GM12878 (cell line): ENCODE measurements at regions not wholly inside any gene's neighbourhood (a gene's known extent, or its start where the extent isn't known, plus 50 kb on each side); places are given as distances from the start of the nearest gene placed in this dataset.
A peak's percentile ranks its signal among the peaks of the same experiment; 100 is the strongest.

Source experiments
- ATAC-seq: fragments of 200-7000 bp; cut with Tn5 transposase; 3 replicates; pipeline ENCODE4 v1.9.1; 2020; ENCODE audit warnings: mild to moderate bottlenecking, moderate library complexity
- BruUV-seq: library from RNA; stranded (reverse); fragments of 400-500 nt; replicated peaks from 2 replicates; lab custom pipeline; 2021; lab: Mats Ljungman, UMichigan
- CTCF ChIA-PET: fragments of 300-600 bp; sonication (Branson Sonifier 250); formaldehyde crosslinking; extraction: SDS; loops from one replicate; lab custom pipeline; 2021; ENCODE audit warnings: inconsistent platforms; lab: Yijun Ruan, JAX
- POLR2A ChIA-PET: fragments of 350-600 bp; formaldehyde crosslinking; extraction: SDS; loops from one replicate; lab custom pipeline; 2021; ENCODE audit warnings: inconsistent platforms; lab: Charles Lee
- RAD21 ChIA-PET: fragments of 300-600 bp; sonication (Branson Sonifier 250); formaldehyde crosslinking; loops from one replicate; lab custom pipeline; 2023; ENCODE audit warnings: antibody characterized with exemption; ENCODE audit not compliant: unreplicated experiment; lab: Charles Lee
- SMC1A ChIA-PET: fragments of 300-600 bp; sonication (Branson Sonifier 250); formaldehyde crosslinking; loops from one replicate; lab custom pipeline; 2023; ENCODE audit not compliant: unreplicated experiment, uncharacterized antibody; lab: Charles Lee
- DNase-seq: peaks from one replicate; pipeline ENCODE4 v3.0.0-alpha.2; 2011; ENCODE audit warnings: low read depth, low spot score
- FAIRE-seq: peaks from 3 replicates; lab custom pipeline; 2011; peaks lifted over from hg19 to GRCh38; lab: Jason Lieb, UNC
- H2AFZ ChIP-seq: 2 replicates; pipeline ENCODE4 v1.6.0; 2011; ENCODE audit warnings: low read depth, low read length, control low read depth; ENCODE audit not compliant: control insufficient read depth
- H3K27ac ChIP-seq: 2 replicates; pipeline ENCODE4 v1.5.1; 2011; ENCODE audit warnings: control low read depth; ENCODE audit not compliant: control insufficient read depth, insufficient read depth
- H3K27me3 ChIP-seq, 2 experiments: replicated peaks in 1 of 2; 2 replicates each; pipeline versions ENCODE4 v1.6.0 to v1.6.1; 2011; ENCODE audit warnings: low read length in 1 of 2; ENCODE audit not compliant: control insufficient read depth in 2 of 2, insufficient read depth in 2 of 2
- H3K36me3 ChIP-seq, 2 experiments: 2 replicates each; pipeline ENCODE4 v1.5.1; 2011; ENCODE audit warnings: low read length in 1 of 2; ENCODE audit not compliant: control insufficient read depth in 2 of 2, insufficient read depth in 2 of 2
- H3K4me1 ChIP-seq: 2 replicates; pipeline ENCODE4 v1.6.1; 2011; ENCODE audit warnings: mild to moderate bottlenecking, low read length, moderate library complexity, mixed read lengths; ENCODE audit not compliant: control insufficient read depth, insufficient read depth
- H3K4me2 ChIP-seq: 2 replicates; pipeline ENCODE4 v1.6.0; 2011; ENCODE audit warnings: control low read depth; ENCODE audit not compliant: control insufficient read depth, insufficient read depth
- H3K4me3 ChIP-seq: fragments of 200-600 bp; sonication (generic); 2 replicates; pipeline ENCODE4 v1.5.1; 2016
- H3K79me2 ChIP-seq: 2 replicates; pipeline ENCODE4 v1.6.0; 2011; ENCODE audit warnings: low read length; ENCODE audit not compliant: control insufficient read depth, insufficient read depth
- H3K9ac ChIP-seq: 2 replicates; pipeline ENCODE4 v1.8.0; 2011; ENCODE audit warnings: low read length, control low read depth, mixed read lengths; ENCODE audit not compliant: control insufficient read depth, insufficient read depth
- H3K9me3 ChIP-seq: replicated peaks from 3 replicates; pipeline ENCODE4 v1.5.1; 2011; ENCODE audit warnings: mild to moderate bottlenecking, low read length; ENCODE audit not compliant: control insufficient read depth, insufficient read depth
- H4K20me1 ChIP-seq: 2 replicates; pipeline ENCODE4 v1.6.0; 2011; ENCODE audit not compliant: control insufficient read depth, insufficient read depth
- CBX5 ChIP-seq: sonication (generic); IDR thresholded peaks from 2 replicates; pipeline ENCODE4 v1.6.1; 2016; ENCODE audit warnings: low read depth, moderate library complexity, mild to moderate bottlenecking, inconsistent platforms
- CEBPZ ChIP-seq: fragments of 150-350 bp; IDR thresholded peaks from 2 replicates; pipeline ENCODE4 v1.6.1; 2016; ENCODE audit warnings: low read depth, low read length
- CHD4 ChIP-seq: fragments of 200-600 bp; sonication (generic); IDR thresholded peaks from 2 replicates; pipeline ENCODE4 v1.6.1; 2016; ENCODE audit warnings: mild to moderate bottlenecking
- ESRRA ChIP-seq: IDR thresholded peaks from 2 replicates; pipeline ENCODE4 v1.6.1; 2012; ENCODE audit warnings: mild to moderate bottlenecking, low read length, improper control_type of control experiment
- FOS ChIP-seq: IDR thresholded peaks from 3 replicates; pipeline ENCODE4 v1.6.1; 2011; ENCODE audit warnings: borderline replicate concordance; ENCODE audit not compliant: insufficient read length; ENCODE audit errors: extremely low read depth
- HDAC2 ChIP-seq: fragments of 200-600 bp; sonication (generic); IDR thresholded peaks from 2 replicates; pipeline ENCODE4 v1.6.1; 2017
- IRF3 ChIP-seq: fragments of 450-650 bp; IDR thresholded peaks from 2 replicates; pipeline ENCODE4 v1.6.1; 2014; ENCODE audit warnings: mild to moderate bottlenecking
- KLF5 ChIP-seq: fragments of 450-650 bp; IDR thresholded peaks from 2 replicates; pipeline ENCODE4 v1.6.1; 2014; ENCODE audit warnings: mild to moderate bottlenecking; ENCODE audit not compliant: partially characterized antibody
- MTA3 ChIP-seq: IDR thresholded peaks from 2 replicates; pipeline ENCODE4 v1.6.1; 2012; ENCODE audit warnings: low read length, inconsistent platforms, borderline replicate concordance
- PML ChIP-seq: IDR thresholded peaks from 2 replicates; pipeline ENCODE4 v1.6.1; 2012; ENCODE audit warnings: low read length, inconsistent platforms
- RELA ChIP-seq: fragments of 450-650 bp; IDR thresholded peaks from 2 replicates; pipeline ENCODE4 v1.8.0; 2014; ENCODE audit warnings: borderline replicate concordance; ENCODE audit not compliant: partially characterized antibody
- SIX5 ChIP-seq: IDR thresholded peaks from 2 replicates; pipeline ENCODE4 v1.6.1; 2011; ENCODE audit warnings: mild to moderate bottlenecking, low read depth, low read length, moderate library complexity; ENCODE audit not compliant: severe bottlenecking
- SPI1 ChIP-seq: IDR thresholded peaks from 2 replicates; pipeline ENCODE4 v1.6.1; 2011; ENCODE audit warnings: low read depth, mild to moderate bottlenecking, low read length, moderate library complexity, borderline replicate concordance; ENCODE audit not compliant: insufficient read depth
- STAT1 ChIP-seq: fragments of 450-650 bp; conservative IDR thresholded peaks from 2 replicates; pipeline ENCODE4 v1.6.1; 2014; ENCODE audit warnings: antibody characterized with exemption, mild to moderate bottlenecking
- TCF3 ChIP-seq: IDR thresholded peaks from 2 replicates; pipeline ENCODE4 v1.6.1; 2012; ENCODE audit warnings: low read depth, mild to moderate bottlenecking, low read length, borderline replicate concordance; ENCODE audit not compliant: insufficient read depth
- YBX1 ChIP-seq: fragments of 450-650 bp; IDR thresholded peaks from 2 replicates; pipeline ENCODE4 v1.6.1; 2016; ENCODE audit warnings: antibody characterized with exemption
- WGBS: methylation state at CpG from one replicate; pipeline ENCODE4 v1.1.6; 2016; ENCODE audit warnings: low lambda C conversion rate; ENCODE audit not compliant: insufficient replicate concordance, insufficient coverage; ENCODE audit errors: missing lambda C conversion rate; 5-methylcytosine and 5-hydroxymethylcytosine counted together
- in situ Hi-C: fragments of 300-500 bp; cut with MboI; formaldehyde crosslinking; loops from 9 replicates; pipeline ENCODE4 v1.14.3; 2018; ENCODE audit warnings: mixed read lengths
- intact Hi-C: fragments of 100-400 bp; cut with micrococcal nuclease; formaldehyde crosslinking; loops from one replicate; pipeline ENCODE4 v1.14.2; 2022; ENCODE audit not compliant: unreplicated experiment

- H3K9ac ChIP-seq: no peak overlapping the region
- H4K20me1 ChIP-seq: no peaks in the 10 kb centered on the region
- no peak overlapping the region for H3K4me3 ChIP-seq
- ATAC-seq (peak; percentile 84), DNase-seq (no peak), FAIRE-seq (no peak)
- in situ Hi-C loops (no loop called here), intact Hi-C loops (no loop called here)
- H3K36me3 ChIP-seq: no peaks in the 10 kb centered on the region
- no peaks in the 10 kb centered on the region for H3K4me1 ChIP-seq
- H3K9me3 ChIP-seq: no peaks in the 10 kb centered on the region
- H3K27ac ChIP-seq: no peak overlapping the region
- CTCF ChIA-PET: interaction anchor here (0.8 to 6.0 kb wide), 4 partner anchors 9 to 396 kb away, joined by 3 to 40 read pairs (median 4); no protein-coding TSS in a partner anchor
- no peaks in the 10 kb centered on the region for H3K79me2 ChIP-seq
- 18% methylated on average over 2 of the region's 2 CpGs for WGBS
- BruUV-seq: no TSS peak
- POLR2A ChIA-PET: no interaction called here
- RAD21 ChIA-PET: interaction anchor here (2.5 kb wide), 1 partner anchor 395 kb away, joined by 7 read pairs; no protein-coding TSS in a partner anchor
- SMC1A ChIA-PET: interaction anchor here (0.5 to 2.1 kb wide), 4 partner anchors 8 to 1230 kb away, joined by 3 to 7 read pairs (median 4); no protein-coding TSS in a partner anchor
- no peaks in the 10 kb centered on the region for H3K27me3 ChIP-seq
- TF ChIP-seq ESRRA: no peak
- TF ChIP-seq KLF5: no peak
- TF ChIP-seq YBX1: no peak
- no peak for TF ChIP-seq SPI1
- no peak for TF ChIP-seq SIX5
- TF ChIP-seq TCF3: no peak
- TF ChIP-seq MTA3: no peak
- no peak for TF ChIP-seq RELA
- no peak overlapping the region for H3K4me2 ChIP-seq
- H2AFZ ChIP-seq: no peak overlapping the region
Measured at GRCh38 chr2:76204048-76204447, 493.3 kb upstream of the GCFC2 start.

GRCh38 chr2:76202866-76203265, 492.2 kb upstream of the GCFC2 start:
- intact Hi-C loops: no loop called here
- Histone ChIP-seq H3K4me1 (no peaks in the 10 kb centered on the region), H4K20me1 (no peaks in the 10 kb centered on the region), H2AFZ (no peak overlapping the region), H3K27ac (no peak overlapping the region), H3K9me3 (no peaks in the 10 kb centered on the region), H3K4me2 (no peak overlapping the region), H3K36me3 (no peaks in the 10 kb centered on the region), H3K9ac (no peak overlapping the region), H3K79me2 (no peaks in the 10 kb centered on the region), H3K4me3 (no peak overlapping the region), H3K27me3 (no peaks in the 10 kb centered on the region)
- SMC1A ChIA-PET: interaction anchor here (1.0 to 1.2 kb wide), 3 partner anchors 11 to 245 kb away, joined by 3 to 5 read pairs (median 4); no protein-coding TSS in a partner anchor
- no TSS peak for BruUV-seq
- 18% methylated on average over 2 of the region's 2 CpGs for WGBS
- POLR2A ChIA-PET: no interaction called here
- CTCF ChIA-PET: interaction anchor here (0.9 to 6.0 kb wide), 2 partner anchors 182 to 397 kb away, joined by 3 to 40 read pairs; no protein-coding TSS in a partner anchor
- FAIRE-seq (no peak), DNase-seq (no peak), ATAC-seq (no peak)
- in situ Hi-C loops: no loop called here
- RAD21 ChIA-PET: interaction anchor here (0.6 to 2.5 kb wide), 3 partner anchors 195 to 397 kb away, joined by 3 to 7 read pairs (median 3); no protein-coding TSS in a partner anchor
- TF ChIP-seq CBX5 (no peak), FOS (no peak), CHD4 (no peak), STAT1 (no peak), HDAC2 (no peak), PML (no peak), CEBPZ (no peak), IRF3 (no peak)
